ENCODE measurements at regions not wholly inside any gene's neighbourhood (a gene's known extent, or its start where the extent isn't known, plus 50 kb on each side); places are given as distances from the start of the nearest gene placed in this dataset.
"Not testable (repeated sequence)": the region's sequence is repeated elsewhere in the genome, so short reads cannot be mapped to it uniquely, and the experiment has no call there.

GRCh38 chr7:82701949-82702348 lies 258.4 kb upstream of the CACNA2D1 start:
- no peak for DNase-seq

DNA sequence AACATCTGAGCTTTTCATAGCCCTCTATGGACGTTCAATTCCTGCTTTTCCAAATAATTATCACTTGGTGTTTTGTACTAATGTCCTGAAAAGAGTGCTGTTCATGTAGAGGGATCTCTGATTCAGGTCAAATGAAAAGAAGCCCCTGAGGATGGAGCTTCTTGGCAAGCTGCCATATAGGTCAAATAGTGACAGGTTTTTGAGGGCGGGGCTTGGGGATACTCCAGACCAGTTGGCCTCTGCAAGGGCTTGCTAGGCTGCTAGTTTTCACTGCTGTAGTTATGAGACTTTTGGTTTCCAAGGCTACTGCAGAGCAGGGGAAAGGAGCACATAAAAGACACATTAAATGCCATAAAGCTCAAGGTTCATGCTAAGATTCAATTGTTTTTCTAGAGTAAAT lies 257.2 kb upstream of the CACNA2D1 start:
- no peak for DNase-seq

DNA sequence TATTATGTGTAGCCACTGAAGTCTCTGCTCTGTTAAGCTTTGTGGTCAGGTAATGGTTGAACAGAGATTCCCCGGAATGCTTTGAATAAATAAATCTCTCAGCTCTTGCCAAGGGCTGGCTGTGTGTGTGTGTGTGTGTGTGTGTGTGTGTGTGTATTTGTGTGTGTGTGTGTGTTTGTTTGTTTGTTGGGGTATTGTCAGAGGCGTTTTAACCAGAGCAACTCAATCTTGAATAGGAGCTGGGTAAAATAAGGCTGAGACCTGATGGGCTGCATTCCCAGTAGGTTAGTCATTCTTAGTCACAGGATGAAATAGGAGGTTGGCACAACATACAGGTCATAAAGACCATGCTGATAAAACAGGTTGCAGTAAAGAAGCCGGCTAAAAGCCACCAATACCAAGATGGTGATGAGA lies 256.2 kb upstream of the CACNA2D1 start:
- no peak for DNase-seq

DNA sequence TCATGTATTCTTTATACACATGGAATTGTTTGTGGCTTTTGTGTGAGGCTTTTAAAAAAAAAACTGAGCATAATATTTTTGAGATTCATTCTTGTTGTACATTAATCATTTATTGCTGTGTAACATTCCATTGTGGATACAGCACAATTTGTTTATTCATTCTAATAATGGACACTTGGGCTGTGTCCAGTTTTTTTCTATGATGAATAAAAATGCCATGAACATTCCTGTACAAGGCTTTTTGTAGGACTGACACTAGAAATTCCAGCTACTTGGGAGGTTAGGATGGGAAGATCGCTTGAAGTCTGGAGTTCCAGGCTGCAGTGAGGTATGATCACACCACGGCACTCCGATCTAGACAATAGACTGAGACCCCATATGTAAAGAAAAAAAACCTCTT lies 254.3 kb upstream of the CACNA2D1 start:
- DNase-seq = no peak

DNA sequence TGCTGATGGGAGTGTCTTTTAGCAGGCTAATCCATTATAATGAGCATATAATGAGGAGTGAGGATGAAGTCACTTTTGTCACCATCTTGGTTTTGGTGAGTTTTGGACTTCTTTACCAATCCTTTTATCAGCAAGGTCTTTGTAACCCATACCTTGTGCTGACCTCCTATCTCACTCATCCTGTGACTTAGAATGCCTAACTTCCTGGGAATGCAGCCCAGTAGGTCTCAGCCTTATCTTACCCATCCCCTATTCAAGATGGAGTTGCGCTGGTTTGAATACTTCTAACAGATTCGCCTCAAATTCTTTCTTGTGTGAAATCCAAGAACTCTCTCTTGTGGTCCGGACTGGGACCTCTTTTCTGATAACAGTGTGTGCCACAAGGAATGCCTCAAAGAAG lies 253.1 kb upstream of the CACNA2D1 start:
- no peak for DNase-seq

DNA sequence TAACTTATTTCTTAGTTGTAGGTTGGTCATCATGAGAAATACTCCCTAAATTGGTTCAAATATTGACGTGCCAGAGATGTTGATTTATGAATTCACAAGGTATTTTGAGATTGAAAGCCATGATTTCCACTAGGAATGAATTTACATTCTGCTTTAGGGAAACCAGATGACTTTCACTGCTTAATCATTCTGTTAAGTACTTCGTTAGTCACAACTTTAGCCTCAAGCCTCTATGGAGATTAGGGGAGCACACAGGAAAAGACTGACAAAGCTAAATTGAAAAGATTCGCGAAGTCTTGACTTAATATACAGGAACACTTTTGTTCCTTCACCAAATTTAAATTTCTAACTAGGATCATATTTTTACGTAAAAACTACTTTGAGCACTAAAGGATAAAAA lies 250.4 kb upstream of the CACNA2D1 start:
- DNase-seq = no peak

- DNase-seq = no peak
These were observed 247.4 kb upstream of the CACNA2D1 start for GRCh38 chr7:82690929-82691328.

- no peak for DNase-seq
These were observed 241.6 kb upstream of the CACNA2D1 start for GRCh38 chr7:82685214-82685613.

GRCh38 chr7:82678716-82679115 lies 235.1 kb upstream of the CACNA2D1 start:
- no peak for DNase-seq

DNA sequence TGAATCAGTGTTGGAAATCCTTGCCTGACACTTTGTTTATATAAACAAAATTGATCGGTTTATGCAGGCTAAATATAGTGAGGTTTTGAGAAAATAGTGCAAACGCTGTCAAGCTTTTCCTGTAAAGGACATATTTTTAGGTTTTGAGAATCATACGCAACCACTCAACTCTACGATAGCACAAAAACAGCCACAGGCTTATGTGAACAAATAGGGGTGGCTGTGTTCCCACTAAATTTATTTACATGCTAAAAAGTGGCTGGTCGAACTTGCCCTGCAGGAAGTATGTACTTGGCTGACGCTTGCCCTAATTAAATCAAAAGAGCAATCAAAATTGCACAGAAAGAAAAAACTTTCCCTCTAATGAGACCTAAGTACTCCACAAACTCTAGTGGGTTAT lies 234.7 kb upstream of the CACNA2D1 start:
- DNase-seq = no peak

GRCh38 chr7:82677493-82677892 lies 233.9 kb upstream of the CACNA2D1 start:
- no peak for DNase-seq

GRCh38 chr7:82676777-82677463 lies 233.3 kb upstream of the CACNA2D1 start:
- no peak for DNase-seq

DNA sequence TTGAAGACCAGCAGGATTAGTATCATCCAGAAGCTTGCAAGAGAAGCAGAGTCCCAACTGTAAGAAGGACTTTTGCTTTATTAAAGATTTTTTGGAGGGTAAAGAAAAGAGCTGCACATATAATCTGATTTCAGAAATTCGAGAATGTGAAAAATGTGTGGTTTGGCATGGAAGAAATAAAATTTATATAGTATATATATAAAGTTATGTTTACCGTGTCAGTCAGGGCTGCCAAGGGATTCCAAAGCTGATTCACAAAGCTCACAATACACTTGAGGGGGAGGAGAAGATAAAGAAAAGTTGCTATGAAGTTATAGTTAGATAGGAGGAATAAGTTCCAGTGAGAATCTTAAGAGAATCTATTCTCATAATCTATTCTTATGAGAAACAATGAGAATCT lies 231.8 kb upstream of the CACNA2D1 start:
- no peak for DNase-seq

- no peak for DNase-seq
These were observed 230.7 kb upstream of the CACNA2D1 start for GRCh38 chr7:82674268-82674667.

DNA sequence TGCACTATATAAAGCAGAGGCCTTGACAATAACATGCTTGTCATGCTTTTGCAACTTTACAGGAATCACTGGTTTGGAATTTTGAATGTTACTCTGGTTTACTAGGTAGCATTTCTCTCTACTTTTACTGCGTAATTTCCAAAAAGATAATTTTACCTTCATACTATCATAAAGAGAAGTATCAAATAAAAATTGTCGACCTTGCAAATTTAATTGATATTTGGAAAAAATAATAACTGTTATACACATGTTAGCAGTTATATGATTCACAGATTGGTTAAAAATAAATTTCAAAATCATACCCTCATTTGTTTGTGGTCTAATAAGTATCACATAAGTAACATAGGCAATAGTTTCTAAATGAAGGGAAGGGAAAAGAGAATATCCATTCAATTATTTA lies 228.5 kb upstream of the CACNA2D1 start:
- DNase-seq = no peak

DNA sequence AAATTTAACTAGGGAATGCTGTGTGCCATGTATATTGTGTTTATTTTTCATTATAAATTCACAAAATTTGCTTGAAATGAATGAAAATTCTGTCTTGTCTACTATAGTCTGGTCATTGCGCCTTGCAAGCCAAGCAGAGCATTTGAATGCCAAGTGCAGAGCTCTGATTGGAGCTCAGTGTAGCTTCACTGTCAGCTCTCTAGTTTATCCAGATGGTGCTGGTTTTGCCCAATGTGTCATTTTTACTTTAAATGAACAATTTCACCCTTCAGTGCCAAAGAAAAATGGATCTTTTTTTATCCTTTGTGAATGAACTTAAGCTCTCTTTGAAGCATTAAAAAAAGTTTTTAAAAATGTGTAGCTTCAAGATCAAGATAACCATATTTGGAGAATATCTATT lies 225.6 kb upstream of the CACNA2D1 start:
- DNase-seq = no peak

DNA sequence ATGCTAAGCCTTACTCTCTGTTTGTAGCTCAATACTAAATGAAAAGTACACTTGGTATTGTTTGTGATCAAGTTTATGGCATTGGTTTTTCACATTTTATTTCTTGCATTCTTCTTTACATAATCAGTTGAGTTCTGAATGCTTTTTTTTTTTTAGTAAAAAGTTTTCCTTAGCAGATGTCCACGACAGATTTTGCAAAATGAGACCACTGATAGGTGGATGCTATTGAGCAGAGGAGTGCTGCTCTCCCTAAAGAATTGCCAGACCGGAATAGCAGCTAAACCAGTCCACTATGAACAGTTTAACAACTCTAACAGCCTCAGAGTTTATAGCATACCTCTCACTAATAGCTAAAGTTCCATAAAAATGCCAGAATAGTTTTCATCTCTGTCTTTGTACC lies 225.1 kb upstream of the CACNA2D1 start:
- no peak for DNase-seq

DNA sequence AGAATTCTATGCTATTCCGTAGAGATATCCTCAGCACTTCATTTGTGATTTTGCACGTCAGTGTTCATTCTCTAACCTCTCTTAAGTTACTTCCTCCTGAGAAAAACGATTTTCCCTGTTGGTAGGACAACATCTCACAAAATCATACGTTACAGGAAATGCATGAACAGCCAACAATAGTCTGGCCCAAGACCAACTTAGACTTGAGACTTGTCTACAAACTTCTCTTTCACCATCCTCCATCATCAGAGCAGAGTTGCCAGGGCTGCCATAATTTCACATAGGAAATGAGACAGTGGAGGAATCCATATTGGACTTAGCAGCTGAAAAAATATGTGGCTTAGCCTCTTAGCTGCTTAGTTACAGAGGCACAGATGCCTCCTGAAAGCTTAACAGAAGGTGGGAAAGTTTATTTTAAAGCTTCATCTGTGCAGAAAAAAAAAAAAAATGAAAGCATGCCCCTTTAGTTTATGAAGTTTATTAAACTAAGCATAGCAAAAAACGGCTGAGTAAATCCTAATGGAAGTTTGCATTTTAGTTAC lies 222.5 kb upstream of the CACNA2D1 start:
- no peak for DNase-seq

DNA sequence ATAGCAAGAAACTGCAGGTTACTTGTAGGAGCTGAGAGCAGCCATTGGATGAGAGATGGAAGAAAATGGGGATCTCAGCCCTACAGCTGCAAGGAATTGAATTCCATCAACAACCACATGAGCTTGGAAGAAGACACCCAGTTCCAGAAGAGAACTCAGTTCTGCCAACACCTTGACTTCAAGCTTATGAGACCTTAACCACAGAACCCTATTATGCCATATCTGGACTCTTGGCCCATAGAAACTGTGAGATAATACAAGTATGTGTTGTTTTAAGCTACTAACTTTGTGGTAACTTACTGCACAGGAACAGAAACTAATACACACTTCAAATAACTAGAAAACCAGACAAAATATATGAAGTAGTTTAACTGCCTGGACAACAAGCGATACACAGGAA lies 212.4 kb upstream of the CACNA2D1 start:
- DNase-seq = no peak

GRCh38 chr7:82650095-82650494 lies 206.5 kb upstream of the CACNA2D1 start:
- DNase-seq = not testable (repeated sequence)

DNA sequence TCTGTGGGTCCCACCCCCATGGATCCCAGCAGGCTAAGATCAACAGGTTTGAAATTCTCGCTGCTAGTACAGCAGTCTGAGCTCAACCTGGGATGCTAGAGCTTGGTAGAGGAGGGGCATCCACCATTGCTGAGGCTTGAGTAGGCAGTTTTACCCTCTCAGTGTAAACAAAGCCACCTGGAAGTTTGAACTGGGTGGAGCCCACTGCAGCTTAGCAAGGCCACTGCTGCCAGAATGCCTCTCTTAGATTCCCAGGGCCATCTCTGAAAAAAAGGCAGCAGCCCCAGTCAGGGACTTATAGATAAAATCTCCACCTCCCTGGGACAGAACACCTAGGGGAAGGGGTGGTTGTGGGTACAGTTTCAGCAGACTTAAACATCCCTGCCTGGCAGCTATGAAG lies 190.0 kb upstream of the CACNA2D1 start:
- DNase-seq = no peak

DNA sequence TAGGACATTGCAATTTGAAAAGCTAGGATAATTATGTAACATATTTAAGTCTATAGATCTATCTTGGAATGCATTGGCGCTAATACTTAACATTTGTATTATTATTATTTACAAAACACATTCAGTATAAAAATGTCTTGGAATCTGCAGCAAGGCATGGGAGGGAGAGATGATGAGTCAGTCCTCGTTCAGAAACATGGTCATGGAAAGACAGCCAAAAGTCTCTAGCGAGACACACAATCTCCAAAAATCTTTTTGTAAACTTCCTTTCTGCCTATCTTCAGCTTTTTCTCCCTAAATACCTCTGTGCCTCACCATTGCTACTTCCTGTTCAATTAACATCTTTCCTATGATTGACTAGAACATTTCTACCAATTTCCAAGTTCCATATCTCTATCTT lies 188.4 kb upstream of the CACNA2D1 start:
- DNase-seq = no peak

- DNase-seq = no peak
These were observed 186.0 kb upstream of the CACNA2D1 start for GRCh38 chr7:82629583-82629982.

DNA sequence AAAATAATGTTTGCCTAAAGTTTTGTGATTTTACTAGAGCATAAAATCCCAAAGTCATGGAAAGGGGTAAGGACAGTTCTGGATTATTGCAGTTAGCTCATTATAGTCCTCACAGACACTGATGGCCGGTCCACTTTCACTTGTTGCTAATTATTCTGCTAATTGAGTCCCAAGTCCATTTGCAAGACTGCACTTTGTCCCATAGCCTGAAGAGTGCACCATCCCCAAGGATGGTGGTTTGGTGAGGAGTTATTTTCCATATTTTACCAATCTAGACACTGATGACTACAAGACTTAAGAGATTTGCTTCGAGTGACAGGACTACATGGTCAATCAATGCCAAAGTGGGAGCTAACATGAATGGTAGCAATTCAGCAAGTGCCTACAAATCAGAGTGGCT lies 181.8 kb upstream of the CACNA2D1 start:
- no peak for DNase-seq

DNA sequence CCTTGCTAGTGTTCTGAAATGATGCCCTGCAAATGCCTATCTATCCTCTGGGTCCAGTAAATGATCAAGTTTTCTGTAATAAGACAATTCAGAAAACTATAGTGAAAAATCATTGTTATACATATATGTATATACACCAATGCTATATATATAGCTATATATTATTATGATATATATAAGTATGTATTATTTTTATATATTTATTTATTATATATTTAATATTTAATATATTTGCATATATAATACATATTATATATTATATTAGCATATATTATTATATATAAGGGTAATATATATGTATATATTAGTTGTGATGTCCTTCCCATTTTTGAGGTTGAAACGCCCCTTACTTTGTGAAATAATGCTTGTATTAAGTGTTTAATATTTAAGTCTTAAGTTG lies 181.4 kb upstream of the CACNA2D1 start:
- DNase-seq = no peak
